ENCODE measurements at regions not wholly inside any gene's neighbourhood (a gene's known extent, or its start where the extent isn't known, plus 50 kb on each side); places are given as distances from the start of the nearest gene placed in this dataset.
A peak's percentile ranks its signal among the peaks of the same experiment; 100 is the strongest.
"Not testable (repeated sequence)": the region's sequence is repeated elsewhere in the genome, so short reads cannot be mapped to it uniquely, and the experiment has no call there.

GRCh38 chr1:222865718-222866117 lies 50.9 kb downstream of the DISP1 start:
- DNase-seq (ENCODE audit: low spot score), result no peak

GRCh38 chr1:222867316-222867715 lies 52.5 kb downstream of the DISP1 start:
- DNase-seq (ENCODE audit: low spot score), result no peak

DNA sequence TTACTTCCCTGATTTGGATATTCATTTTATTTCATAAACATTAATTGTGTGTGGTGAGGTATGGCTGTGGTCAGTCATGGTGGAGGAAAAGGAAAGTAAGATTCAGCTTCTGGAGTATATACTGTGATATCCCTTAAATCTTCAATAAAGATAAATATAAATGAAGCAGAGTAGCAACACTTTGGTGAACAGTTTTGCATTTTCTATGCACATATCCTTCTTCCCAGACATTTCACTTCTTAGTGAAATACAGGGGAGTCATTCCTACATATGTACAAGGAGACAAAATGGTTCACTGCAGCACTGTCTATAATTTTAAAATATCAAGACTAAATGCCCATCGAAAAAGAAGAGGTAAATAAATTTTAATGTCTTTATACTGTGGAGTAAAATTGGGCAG lies 61.3 kb downstream of the DISP1 start:
- no peak for DNase-seq (ENCODE audit: low spot score)

- DNase-seq (ENCODE audit: low spot score), result no peak
Observed at GRCh38 chr1:222877854-222878253, 63.0 kb downstream of the DISP1 start.

DNA sequence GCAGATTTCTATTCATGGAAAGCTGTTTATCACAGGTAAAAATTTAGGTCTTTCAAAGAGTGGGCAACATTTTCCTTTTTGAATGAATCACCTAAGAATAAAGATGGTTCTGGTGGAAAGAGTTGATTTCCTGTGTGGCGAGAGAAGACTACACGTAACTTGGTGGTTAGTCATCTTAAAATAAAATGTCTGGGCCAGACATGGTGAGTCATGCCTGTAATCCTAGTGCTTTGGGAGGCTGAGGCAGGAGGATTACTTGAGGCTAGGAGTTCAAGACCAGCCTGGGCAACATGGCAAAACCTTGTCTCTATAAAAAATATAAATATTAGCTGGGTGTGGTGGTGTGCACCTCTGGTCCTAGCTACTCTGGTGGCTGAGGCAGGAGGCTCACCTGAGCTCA lies 65.7 kb downstream of the DISP1 start:
- DNase-seq (ENCODE audit: low spot score), result peak; percentile 14

- DNase-seq (ENCODE audit: low spot score), result no peak
Observed at GRCh38 chr1:222886194-222886854, 71.5 kb downstream of the DISP1 start.

- no peak for DNase-seq (ENCODE audit: low spot score)
Observed at GRCh38 chr1:222886878-222887351, 72.1 kb downstream of the DISP1 start.

GRCh38 chr1:222889440-222889839 lies 74.6 kb downstream of the DISP1 start:
- DNase-seq (ENCODE audit: low spot score), result no peak

GRCh38 chr1:222890716-222891115 lies 75.9 kb downstream of the DISP1 start:
- DNase-seq (ENCODE audit: low spot score), result no peak

- DNase-seq (ENCODE audit: low spot score), result no peak
Observed at GRCh38 chr1:222891578-222891977, 76.7 kb downstream of the DISP1 start.

GRCh38 chr1:222892137-222892769 lies 77.4 kb downstream of the DISP1 start:
- DNase-seq (ENCODE audit: low spot score), result no peak

DNA sequence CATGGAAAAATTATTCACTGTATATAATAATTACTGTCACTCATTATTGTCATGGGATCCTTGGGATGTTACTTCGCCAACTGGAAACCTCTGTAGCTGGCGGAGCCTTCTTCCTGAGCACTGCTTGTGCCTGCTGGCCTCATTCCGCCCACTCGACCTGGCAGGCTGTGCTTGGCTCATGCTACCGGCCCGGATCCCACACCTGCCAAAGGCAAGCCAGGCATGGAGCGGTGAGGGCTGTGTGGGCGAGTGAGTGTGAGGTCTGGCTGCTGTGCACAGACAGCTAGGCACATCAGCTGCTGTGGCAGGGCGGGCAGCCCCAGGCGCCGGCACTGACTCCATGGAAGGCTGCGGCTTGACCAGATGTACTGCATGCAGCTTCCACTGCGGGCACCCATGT lies 78.4 kb downstream of the DISP1 start:
- DNase-seq (ENCODE audit: low spot score), result no peak

DNA sequence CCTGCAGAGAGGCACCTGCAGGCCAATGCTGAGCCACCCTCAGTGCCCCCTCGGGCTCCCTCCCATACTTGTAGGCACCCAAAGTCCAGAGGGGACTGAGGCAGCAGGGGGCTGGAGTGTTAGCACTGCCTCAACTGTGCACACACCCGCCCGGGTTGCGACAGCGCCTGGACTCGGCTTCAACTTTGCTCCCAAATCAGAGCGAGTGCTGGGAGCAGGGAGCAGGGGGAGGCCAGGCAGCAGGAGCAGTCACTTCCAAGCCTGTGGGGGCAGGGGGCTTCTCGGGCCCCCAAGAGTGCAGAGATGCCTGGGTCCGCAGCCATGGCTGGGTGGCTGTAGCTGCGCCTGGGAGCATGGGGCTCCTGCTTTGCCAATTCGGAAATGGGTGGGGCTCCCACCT lies 79.5 kb downstream of the DISP1 start:
- no peak for DNase-seq (ENCODE audit: low spot score)

GRCh38 chr1:222896630-222897526 lies 82.0 kb downstream of the DISP1 start:
- no peak for DNase-seq (ENCODE audit: low spot score)

DNA sequence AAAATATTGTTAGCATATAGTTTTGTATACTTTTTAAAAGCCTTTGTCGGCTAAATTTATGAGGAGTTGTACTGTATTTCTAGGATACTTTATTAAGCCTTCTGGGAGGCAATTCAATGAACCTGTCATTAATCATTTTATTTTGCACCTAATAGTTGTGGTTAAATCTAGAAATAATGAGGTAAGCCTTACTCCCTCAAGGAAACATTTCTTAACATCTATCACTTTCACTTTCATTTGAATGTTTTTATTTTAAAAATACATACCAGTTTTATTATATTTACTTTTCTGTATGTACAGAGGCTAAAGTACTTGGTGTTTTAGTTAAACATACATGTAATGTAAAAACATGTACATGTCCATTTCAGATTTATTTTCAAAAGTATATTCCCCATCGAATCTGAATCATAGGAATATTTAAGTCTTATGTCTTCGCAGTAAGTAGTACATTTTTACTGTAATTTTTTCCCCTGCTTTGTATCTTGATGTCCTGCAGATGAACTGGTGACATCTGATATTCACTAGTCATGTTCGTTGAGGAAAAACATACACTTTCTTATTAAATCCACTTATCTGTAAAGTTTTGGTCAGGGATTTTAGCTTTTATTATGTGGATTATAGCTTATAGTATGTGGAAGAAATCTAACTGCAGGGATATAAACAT lies 82.8 kb downstream of the DISP1 start:
- no peak for DNase-seq (ENCODE audit: low spot score)

DNA sequence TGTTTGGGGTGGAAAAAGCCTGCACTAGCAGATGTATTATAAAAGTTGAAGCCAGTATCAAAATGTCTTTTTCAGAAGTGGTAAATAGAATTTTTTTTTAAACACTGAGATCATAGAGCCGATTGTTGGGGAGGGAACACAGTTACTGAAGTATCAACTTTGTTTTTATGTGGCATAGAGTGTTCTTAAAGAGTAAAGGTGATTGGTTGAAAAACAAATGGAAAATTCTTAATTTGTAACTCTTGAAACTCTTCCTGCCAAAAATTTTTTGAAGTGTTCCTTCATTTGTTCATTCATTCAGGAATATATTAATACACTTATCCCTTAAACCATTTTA lies 83.3 kb downstream of the DISP1 start:
- no peak for DNase-seq (ENCODE audit: low spot score)

DNA sequence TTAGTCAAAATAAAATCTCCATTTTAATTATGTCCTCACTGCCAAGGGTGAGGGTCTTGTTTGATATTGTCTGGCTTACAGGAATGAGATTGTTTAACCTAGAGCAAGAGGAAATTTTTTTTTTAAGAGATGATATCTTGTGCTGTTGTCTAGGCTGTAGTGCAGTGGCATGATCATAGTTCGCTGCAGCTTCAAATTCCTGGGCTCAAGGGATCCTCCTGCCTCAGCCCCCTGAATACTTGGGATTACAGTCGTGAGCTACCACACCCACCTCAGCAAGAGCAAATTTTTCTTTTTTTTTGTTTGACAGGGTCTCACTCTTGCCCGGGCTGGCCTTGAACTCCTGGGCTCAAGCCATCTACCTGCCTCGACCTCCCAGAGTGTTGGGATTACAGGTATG lies 84.6 kb downstream of the DISP1 start:
- no peak for DNase-seq (ENCODE audit: low spot score)

DNA sequence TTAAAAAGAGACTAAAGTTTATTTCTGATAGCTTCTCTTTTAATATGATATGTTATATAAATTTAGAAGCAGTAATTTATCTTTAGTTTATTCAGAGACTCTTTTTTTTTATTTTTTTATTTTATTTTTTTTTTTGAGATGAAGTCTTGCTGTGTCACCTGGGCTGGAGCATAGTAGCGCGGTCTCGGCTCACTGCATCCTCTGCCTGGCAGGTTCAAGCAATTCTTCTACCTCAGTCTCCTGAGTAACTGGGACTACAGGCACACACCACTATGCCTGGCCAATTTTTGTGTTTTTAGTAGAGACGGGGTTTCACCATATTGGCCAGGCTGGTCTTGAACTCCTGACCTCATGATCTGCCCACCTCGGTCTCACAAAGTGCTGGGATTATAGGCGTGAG lies 89.6 kb downstream of the DISP1 start:
- no peak for DNase-seq (ENCODE audit: low spot score)

- DNase-seq (ENCODE audit: low spot score), result no peak
Observed at GRCh38 chr1:222905151-222905550, 90.3 kb downstream of the DISP1 start.

GRCh38 chr1:222906271-222906739 lies 91.5 kb downstream of the DISP1 start:
- not testable (repeated sequence) for DNase-seq (ENCODE audit: low spot score)

GRCh38 chr1:222909586-222909985 lies 94.7 kb downstream of the DISP1 start:
- DNase-seq (ENCODE audit: low spot score), result no peak

GRCh38 chr1:222910699-222911098 lies 95.9 kb downstream of the DISP1 start:
- no peak for DNase-seq (ENCODE audit: low spot score)

All from CD4-positive, alpha-beta T cell treated with Interleukin-2 at 100 ng/mL for 4 hours (primary cell).